ENCODE measurements at regions not wholly inside any gene's neighbourhood (a gene's known extent, or its start where the extent isn't known, plus 50 kb on each side); places are given as distances from the start of the nearest gene placed in this dataset.

DNA sequence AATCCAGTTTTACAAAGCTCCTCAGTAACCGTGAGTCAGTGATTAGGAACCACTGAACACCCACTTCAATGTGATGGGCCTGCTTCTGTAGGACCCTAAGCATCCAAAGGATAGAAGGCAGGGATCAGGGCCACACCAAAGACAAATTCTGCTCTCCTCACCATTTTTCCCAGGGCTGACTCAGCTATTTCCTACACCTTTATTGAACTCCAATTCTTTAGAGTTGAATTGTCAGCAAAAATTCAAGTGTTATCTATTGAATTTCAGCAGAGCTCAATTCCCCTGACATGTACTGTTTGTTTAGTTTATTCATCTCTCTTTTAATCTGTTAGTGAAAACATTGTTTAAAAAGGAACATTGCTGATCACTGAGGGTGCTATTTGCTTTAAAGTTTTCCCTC is 457.7 kb upstream of the TMPO start:
- DNase-seq (ENCODE audit: low spot score), result no peak
- no peaks in the 10 kb centered on the region for H3K36me3 ChIP-seq
- no peak overlapping the region for H3K27ac ChIP-seq
- no peak overlapping the region for H3K4me3 ChIP-seq
- H3K27me3 ChIP-seq, result no peaks in the 10 kb centered on the region
- H3K9me3 ChIP-seq, result no peaks in the 10 kb centered on the region
- H3K4me1 ChIP-seq, result no peaks in the 10 kb centered on the region
- no peak for TF ChIP-seq CTCF (IDR thresholded peaks at IDR 0.05)

DNA sequence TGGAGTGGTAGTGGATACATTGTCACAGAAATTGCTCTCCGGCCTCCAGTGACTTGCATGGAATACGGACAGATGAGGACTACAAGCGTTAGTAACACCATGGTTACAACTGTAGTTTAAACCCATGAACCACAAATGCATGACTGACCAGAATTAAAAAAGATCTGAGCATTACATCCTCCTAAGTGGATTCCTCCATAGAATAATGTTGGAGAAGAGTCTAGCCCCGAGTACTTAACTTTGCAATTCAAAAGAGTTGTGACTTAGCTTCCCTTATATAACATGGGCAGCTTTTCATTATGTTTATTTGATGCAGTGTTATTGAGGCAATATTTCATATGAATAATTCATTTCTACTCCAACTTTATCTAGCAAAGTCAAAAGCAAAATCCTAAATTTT is 457.2 kb upstream of the TMPO start:
- Histone ChIP-seq H3K4me3 (no peak overlapping the region), H3K4me1 (no peaks in the 10 kb centered on the region), H3K9me3 (no peaks in the 10 kb centered on the region), H3K27ac (no peak overlapping the region), H3K27me3 (no peaks in the 10 kb centered on the region), H3K36me3 (no peaks in the 10 kb centered on the region)
- DNase-seq (ENCODE audit: low spot score), result no peak
- no peak for TF ChIP-seq CTCF (IDR thresholded peaks at IDR 0.05)

DNA sequence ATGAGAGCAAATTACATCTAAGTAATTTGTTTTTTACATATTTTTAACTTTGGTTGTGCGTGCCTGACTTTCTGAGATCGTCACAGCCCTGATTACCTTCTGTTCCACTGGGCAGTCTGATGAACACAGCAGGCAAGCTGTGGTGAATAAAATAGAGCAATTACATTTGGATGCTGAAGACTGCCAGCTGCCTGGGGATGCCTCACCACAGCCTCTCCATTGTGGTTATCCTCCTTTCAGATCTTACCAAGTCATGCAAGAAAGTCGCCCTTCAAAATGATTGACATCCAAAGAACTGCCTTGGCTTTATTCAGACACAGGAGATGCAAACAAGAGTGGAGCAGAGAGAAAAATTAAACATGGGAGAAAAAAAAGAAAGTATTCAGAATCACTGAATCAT is 456.6 kb upstream of the TMPO start:
- H3K27ac ChIP-seq, result no peak overlapping the region
- H3K27me3 ChIP-seq, result no peaks in the 10 kb centered on the region

GRCh38 chr12:98059659-98060343 is 455.6 kb upstream of the TMPO start:
- no peak overlapping the region for H3K27ac ChIP-seq

More for the DNA sequence above, 456.6 kb upstream of the TMPO start:
- Histone ChIP-seq H3K4me3 (no peak overlapping the region), H3K4me1 (no peaks in the 10 kb centered on the region), H3K9me3 (no peaks in the 10 kb centered on the region), H3K36me3 (no peaks in the 10 kb centered on the region)
- no peak for DNase-seq (ENCODE audit: low spot score)
- no peak for TF ChIP-seq CTCF (IDR thresholded peaks at IDR 0.05)

DNA sequence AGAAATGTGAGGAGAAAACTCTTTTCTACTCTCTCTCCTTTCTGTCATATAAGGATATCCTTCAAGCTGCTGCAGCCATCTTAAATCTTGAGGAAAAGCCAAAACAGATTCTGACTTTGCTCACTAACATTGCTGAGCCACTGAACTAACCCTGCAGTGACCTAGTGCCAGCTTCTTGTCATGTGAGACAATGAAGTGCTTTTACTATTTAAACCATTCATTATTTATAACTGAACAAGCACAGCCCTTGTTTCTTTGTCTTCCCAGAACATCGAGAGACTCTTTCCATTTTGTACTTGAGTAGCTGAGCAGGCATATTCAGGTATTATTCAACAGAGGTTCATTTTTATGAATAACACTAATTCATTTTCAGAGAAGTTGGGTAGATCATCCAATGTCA is 455.0 kb upstream of the TMPO start:
- no peaks in the 10 kb centered on the region for H3K4me1 ChIP-seq
- no peak for TF ChIP-seq CTCF (IDR thresholded peaks at IDR 0.05)
- H3K4me3 ChIP-seq, result no peak overlapping the region
- no peaks in the 10 kb centered on the region for H3K9me3 ChIP-seq
- H3K36me3 ChIP-seq, result no peaks in the 10 kb centered on the region
- no peak overlapping the region for H3K27ac ChIP-seq
- no peak for DNase-seq (ENCODE audit: low spot score)
- no peaks in the 10 kb centered on the region for H3K27me3 ChIP-seq

More at GRCh38 chr12:98059659-98060343, 455.6 kb upstream of the TMPO start:
- DNase-seq (ENCODE audit: low spot score), result no peak
- Histone ChIP-seq H3K27me3 (no peaks in the 10 kb centered on the region), H3K4me3 (no peak overlapping the region), H3K9me3 (no peaks in the 10 kb centered on the region), H3K4me1 (no peaks in the 10 kb centered on the region), H3K36me3 (no peaks in the 10 kb centered on the region)
- no peak for TF ChIP-seq CTCF (IDR thresholded peaks at IDR 0.05)

All from right atrium auricular region (tissue), 2 donors.